SJSA1 (cell line): ENCODE measurements at regions not wholly inside any gene's neighbourhood (a gene's known extent, or its start where the extent isn't known, plus 50 kb on each side); places are given as distances from the start of the nearest gene placed in this dataset.
"Not testable (repeated sequence)": the region's sequence is repeated elsewhere in the genome, so short reads cannot be mapped to it uniquely, and the experiment has no call there.

Experiments
- DNase-seq, 2 experiments: peaks; one replicate each; pipeline ENCODE4 v3.0.0-alpha.2; 2015 to 2020; ENCODE audit warnings: low spot score in 2 of 2, low read depth in 1 of 2
- H3K27ac ChIP-seq: fragments of 250-450 bp; sonication (Bioruptor Pico); 2 replicates; pipeline ENCODE4 v1.5.1; 2020; ENCODE audit warnings: mild to moderate bottlenecking, moderate library complexity
- H3K27me3 ChIP-seq: fragments of 250-450 bp; sonication (Bioruptor Pico); replicated peaks from 2 replicates; pipeline ENCODE4 v1.5.1; 2020; ENCODE audit warnings: mild to moderate bottlenecking, moderate library complexity
- H3K36me3 ChIP-seq: fragments of 250-450 bp; sonication (Bioruptor Pico); 2 replicates; pipeline ENCODE4 v1.5.1; 2020; ENCODE audit warnings: mild to moderate bottlenecking
- H3K4me1 ChIP-seq: fragments of 250-450 bp; sonication (Bioruptor Pico); replicated peaks from 2 replicates; pipeline ENCODE4 v1.6.1; 2021; ENCODE audit warnings: mild to moderate bottlenecking
- H3K4me3 ChIP-seq: fragments of 250-450 bp; sonication (Bioruptor Pico); 2 replicates; pipeline ENCODE4 v1.5.1; 2020; ENCODE audit warnings: mild to moderate bottlenecking
- H3K9me3 ChIP-seq: fragments of 250-450 bp; sonication (Bioruptor Pico); replicated peaks from 2 replicates; pipeline ENCODE4 v1.5.1; 2020; ENCODE audit warnings: mild to moderate bottlenecking

DNA sequence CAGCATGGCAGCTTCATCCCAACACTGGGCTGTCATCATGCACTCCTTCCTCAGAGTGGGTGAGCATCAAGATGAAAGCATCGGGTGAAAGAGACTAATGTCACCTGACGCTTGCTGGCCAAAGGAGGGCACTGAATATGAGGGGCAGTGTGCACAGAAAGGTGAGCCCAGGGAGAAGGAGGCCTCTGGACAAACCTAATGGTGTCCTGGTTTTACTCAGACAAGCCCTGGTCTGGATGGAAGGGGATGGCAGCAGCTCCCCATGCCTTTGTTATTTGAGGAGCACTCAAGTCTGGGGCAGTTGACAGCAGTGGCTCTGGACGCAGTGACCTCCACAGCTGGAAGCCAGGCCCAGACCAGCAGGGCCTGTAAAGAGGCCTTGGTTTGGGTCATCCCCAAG is 209.7 kb downstream of the SMAD2 start:
- H3K4me1 ChIP-seq = no peaks in the 10 kb centered on the region
- no peak for DNase-seq
- H3K27me3 ChIP-seq = no peaks in the 10 kb centered on the region
- H3K27ac ChIP-seq = no peak overlapping the region
- no peak overlapping the region for H3K4me3 ChIP-seq
- no peaks in the 10 kb centered on the region for H3K36me3 ChIP-seq
- H3K9me3 ChIP-seq = no peaks in the 10 kb centered on the region

DNA sequence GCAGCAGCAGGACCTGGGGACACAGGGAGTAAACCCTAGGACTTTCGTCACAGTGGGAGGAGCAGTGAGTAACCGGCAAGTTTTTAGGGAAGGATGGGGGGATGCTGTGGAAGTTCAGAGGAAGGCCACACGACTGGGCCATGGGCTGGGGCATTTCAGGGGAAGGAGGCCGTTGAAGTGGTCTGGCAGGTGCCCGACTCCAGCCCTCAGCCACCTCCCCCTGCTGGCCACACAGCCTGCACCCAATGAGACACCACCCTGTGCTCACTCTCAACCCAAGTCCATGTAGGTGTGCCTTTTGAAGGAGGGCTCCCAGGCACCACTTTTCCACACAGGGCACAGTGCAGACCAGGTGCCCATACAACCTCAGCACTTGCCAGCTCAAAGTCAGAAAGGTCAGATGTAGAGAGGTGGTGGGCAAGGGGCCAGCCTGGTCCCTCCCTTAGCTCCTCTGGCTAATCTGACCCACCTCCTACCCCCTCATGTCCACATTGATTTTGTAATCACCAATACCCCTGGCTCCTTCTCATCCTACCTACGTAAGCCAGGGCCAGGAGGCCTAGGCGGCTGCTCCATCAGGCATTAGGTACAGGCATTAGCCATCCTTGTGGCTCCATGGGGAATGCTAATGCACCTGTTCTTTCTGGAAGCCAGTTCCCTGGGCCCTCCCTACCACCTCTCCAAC is 211.2 kb downstream of the SMAD2 start:
- Histone ChIP-seq H3K27ac (no peak overlapping the region), H3K4me1 (no peaks in the 10 kb centered on the region), H3K9me3 (no peaks in the 10 kb centered on the region), H3K27me3 (no peaks in the 10 kb centered on the region), H3K36me3 (no peaks in the 10 kb centered on the region), H3K4me3 (no peak overlapping the region)
- no peak for DNase-seq

DNA sequence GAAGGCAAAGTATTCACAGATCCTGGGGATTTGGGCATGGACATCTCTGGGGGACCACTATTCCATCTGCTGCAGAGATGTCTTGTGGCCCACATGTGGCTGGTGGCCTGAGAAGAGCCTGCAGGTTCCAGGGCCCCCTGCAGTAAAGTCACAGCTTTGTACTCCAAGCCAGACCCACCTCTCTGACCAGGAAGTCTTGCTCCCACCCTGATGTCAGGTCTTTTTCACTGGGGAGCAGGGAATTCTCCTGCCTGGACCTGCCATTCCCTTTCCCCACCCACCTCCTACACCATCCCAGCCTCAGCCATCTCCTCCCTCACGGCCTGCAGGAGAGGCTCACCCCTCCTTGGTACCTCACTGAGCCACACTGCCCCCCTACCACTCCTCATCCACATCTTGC is 211.8 kb downstream of the SMAD2 start:
- Histone ChIP-seq H3K4me3 (no peak overlapping the region), H3K27ac (no peak overlapping the region), H3K4me1 (no peaks in the 10 kb centered on the region), H3K27me3 (no peaks in the 10 kb centered on the region), H3K36me3 (no peaks in the 10 kb centered on the region), H3K9me3 (no peaks in the 10 kb centered on the region)
- DNase-seq = no peak

DNA sequence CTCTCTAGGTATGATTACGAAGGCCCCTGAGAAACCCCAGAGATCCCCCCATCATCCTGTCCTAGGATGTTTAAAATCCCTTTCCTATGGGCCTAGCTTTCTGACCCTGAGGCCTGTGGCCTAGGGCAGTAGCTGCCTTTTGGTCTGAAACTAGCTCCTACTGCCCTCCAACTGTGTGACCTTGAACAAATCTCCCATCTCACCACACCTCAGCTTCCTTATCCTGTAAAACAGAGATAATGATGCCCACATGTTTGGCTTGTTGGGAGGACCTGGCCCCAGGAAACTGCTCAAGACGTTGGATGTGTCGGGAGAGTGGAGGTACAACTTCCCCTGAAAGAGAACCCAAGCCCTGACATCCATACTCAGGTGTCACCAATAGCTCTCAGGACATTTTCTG is 213.2 kb downstream of the SMAD2 start:
- Histone ChIP-seq H3K27me3 (no peaks in the 10 kb centered on the region), H3K4me1 (no peaks in the 10 kb centered on the region), H3K9me3 (no peaks in the 10 kb centered on the region), H3K36me3 (no peaks in the 10 kb centered on the region), H3K4me3 (no peak overlapping the region), H3K27ac (no peak overlapping the region)
- no peak for DNase-seq

DNA sequence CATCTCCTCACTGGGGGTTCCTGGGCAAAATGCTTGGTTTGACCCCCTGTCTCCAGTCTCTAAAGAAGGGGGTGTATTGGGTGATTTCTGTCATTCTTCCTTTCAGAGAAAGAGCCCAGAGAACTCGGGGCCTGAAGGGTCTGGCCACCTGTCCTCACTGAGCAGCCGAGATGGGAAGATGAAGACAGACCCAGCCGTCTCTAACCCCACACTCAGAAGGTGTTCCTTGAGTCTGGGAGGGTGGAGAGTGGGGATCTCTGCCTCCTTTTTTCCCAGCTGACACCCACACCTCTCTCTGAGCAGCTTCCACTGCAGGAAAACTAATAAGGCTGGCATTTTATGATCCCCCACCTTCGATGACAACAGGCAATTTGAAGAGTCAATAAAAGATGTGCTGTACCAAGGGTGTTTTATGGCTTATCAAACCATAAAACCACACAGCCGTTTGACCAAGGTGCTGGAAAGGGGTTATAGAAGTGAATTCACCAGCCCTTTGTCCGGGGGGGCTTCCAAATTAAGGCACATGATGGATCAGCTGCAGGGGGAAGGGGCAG is 213.8 kb downstream of the SMAD2 start:
- Histone ChIP-seq H3K9me3 (no peaks in the 10 kb centered on the region), H3K4me3 (no peak overlapping the region), H3K4me1 (no peaks in the 10 kb centered on the region), H3K36me3 (no peaks in the 10 kb centered on the region), H3K27ac (no peak overlapping the region), H3K27me3 (no peaks in the 10 kb centered on the region)
- DNase-seq = no peak

DNA sequence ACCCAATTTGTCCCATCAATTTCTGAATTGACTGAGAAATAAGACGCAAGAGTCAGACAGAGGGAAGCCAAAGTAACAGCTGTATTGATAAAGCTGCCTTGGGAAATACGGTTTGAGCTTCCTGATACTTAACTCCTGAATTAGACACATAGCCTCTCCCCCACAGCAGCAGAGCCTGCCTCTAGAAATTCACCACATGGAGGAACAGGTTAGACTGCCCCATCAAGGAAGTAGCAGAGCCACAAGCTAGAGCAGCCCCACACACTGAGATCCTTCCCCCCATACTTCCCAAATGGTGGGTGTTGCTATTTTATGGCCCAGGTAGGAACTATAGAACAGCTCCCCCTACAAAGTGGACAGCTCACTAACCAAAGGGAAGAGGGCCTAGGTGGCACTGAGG is 220.0 kb downstream of the SMAD2 start:
- no peak overlapping the region for H3K4me3 ChIP-seq
- no peak for DNase-seq
- no peaks in the 10 kb centered on the region for H3K36me3 ChIP-seq
- H3K4me1 ChIP-seq = no peaks in the 10 kb centered on the region
- H3K27ac ChIP-seq = no peak overlapping the region
- no peaks in the 10 kb centered on the region for H3K9me3 ChIP-seq
- H3K27me3 ChIP-seq = no peaks in the 10 kb centered on the region

DNA sequence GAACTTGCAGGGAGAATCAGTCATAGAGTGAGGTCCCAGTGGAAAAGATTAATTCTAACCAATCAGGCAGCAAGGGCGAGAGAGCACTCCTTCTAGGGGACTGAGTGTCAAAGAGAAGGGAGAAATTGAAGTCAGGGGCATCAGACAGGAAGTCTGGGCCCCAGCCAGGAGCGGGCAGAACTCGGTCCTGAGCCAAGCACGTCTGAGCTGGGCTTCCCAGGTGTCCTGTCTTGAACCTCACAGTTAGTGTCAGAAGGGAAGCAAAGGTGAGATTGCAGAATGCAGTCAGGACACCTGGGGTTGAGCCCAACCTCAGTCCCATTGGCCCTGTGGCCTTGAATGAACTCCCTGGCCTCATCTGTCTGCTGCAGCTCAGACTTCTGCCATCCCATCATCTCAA is 220.9 kb downstream of the SMAD2 start:
- H3K4me3 ChIP-seq = no peak overlapping the region
- H3K9me3 ChIP-seq = no peaks in the 10 kb centered on the region
- no peak for DNase-seq
- H3K27ac ChIP-seq = no peak overlapping the region
- H3K36me3 ChIP-seq = no peaks in the 10 kb centered on the region
- H3K4me1 ChIP-seq = no peaks in the 10 kb centered on the region
- H3K27me3 ChIP-seq = no peaks in the 10 kb centered on the region

DNA sequence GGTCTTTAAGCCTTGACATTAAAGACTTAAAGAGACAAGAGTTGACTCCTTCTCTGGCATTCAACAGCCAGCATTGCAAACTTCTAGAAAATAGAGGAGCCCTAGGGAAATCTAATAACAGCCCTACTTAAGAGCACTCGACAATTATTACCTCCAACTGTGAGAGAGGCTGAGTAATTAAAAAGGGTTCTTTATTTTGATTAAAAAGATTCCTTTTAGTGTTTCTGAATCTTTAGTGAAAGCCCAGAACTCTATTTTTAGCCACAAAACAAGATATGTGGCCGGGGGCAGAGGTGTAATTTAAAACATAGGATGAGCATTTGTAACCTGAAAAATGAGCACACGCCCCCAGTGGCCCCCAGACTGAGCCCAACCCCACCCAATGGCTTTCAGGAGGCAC is 222.3 kb downstream of the SMAD2 start:
- DNase-seq = no peak
- Histone ChIP-seq H3K9me3 (no peaks in the 10 kb centered on the region), H3K4me1 (no peaks in the 10 kb centered on the region), H3K4me3 (no peak overlapping the region), H3K27ac (no peak overlapping the region), H3K27me3 (no peaks in the 10 kb centered on the region), H3K36me3 (no peaks in the 10 kb centered on the region)

DNA sequence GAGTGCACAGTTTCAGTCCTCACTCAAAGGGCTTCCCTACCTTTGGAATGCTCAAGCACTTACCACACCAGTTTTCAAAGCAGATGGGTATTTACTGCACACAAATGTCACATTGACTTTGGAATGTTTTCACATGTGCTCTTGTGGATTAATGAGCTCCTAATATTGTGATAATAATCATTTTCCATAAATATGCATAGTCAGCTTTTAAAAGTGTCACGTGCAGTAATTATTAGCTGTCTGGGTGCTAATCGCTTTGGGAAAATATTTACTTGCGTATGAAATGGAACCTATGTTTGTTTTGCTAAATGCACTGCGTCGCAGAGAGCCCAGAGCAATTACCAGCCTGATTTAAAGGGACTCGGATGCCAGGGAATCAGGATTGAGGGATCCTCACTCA is 229.3 kb downstream of the SMAD2 start:
- Histone ChIP-seq H3K4me1 (no peaks in the 10 kb centered on the region), H3K4me3 (no peak overlapping the region), H3K27me3 (peaks cover 8% of the 10 kb centered on the region; the same call in 1 of the 2 replicates), H3K9me3 (no peaks in the 10 kb centered on the region), H3K36me3 (no peaks in the 10 kb centered on the region), H3K27ac (no peak overlapping the region)
- DNase-seq = no peak

DNA sequence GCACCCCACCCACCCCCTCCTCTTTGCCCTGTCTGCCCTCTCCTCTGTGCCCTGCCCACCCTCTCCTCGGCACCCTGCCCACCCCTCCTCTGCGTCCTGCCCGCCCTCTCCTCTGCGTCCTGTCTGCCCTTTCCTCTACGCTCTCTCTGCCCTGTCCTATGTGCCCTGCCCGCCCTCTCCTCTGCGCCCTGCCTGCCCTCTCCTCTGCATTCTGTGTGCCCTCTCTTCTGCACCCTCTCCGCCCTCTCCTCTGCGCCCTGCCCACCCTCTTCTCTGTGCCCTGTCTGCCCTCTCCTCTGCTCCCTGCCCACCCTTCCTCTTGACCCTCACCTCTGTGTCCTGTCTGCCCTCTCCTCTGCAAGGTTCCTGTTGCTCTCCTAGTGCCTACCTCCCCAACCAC is 233.6 kb downstream of the SMAD2 start:
- H3K4me1 ChIP-seq = no peaks in the 10 kb centered on the region
- no peak for DNase-seq
- peaks cover 8% of the 10 kb centered on the region; the same call in 1 of the 2 replicates for H3K27me3 ChIP-seq
- H3K9me3 ChIP-seq = no peaks in the 10 kb centered on the region
- no peaks in the 10 kb centered on the region for H3K36me3 ChIP-seq
- H3K4me3 ChIP-seq = no peak overlapping the region
- H3K27ac ChIP-seq = no peak overlapping the region

DNA sequence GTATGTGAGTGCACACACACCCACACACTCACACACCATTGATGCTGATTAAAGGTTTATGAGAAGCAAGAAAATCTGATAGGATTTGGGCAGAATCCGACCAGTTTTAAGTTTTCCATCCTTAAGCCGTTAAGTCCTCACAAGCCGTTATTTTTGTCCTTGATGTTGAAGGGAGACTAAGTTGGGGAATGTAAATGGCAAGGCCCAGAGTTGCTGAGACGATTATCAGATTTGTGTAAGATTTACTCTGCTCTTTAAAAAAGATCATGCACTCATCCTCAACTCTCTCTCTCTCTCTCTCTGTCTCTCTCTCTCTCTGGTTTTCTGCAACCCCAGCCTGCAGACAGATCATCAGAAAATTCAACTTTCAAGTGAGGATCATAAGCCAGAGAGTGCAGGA is 238.8 kb downstream of the SMAD2 start:
- Histone ChIP-seq H3K36me3 (no peaks in the 10 kb centered on the region), H3K27me3 (no peaks in the 10 kb centered on the region; the same call in none of the 2 replicates), H3K9me3 (no peaks in the 10 kb centered on the region), H3K27ac (no peak overlapping the region), H3K4me3 (no peak overlapping the region), H3K4me1 (no peaks in the 10 kb centered on the region)
- DNase-seq = no peak

DNA sequence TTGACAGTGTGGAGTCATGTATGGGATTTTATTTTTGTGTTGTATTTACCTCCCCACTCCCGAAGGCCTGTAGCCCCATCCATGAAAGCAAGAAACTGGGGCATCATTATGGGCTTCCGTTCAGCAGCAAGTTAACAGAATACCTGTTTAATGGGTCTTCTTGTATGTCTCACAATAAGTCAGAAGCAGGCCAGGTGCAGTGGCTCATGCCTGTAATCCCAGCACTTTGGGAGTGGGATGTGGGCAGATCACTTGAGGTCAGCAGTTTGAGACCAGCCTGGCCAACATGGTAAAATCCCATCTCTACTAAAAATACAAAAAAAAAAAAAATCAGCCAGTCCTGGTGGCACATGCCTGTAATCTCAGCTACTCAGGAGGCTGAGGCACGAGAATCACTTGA is 239.7 kb downstream of the SMAD2 start:
- H3K27me3 ChIP-seq, H3K9me3 ChIP-seq, DNase-seq, H3K27ac ChIP-seq, H3K36me3 ChIP-seq, H3K4me3 ChIP-seq, H3K4me1 ChIP-seq: not testable (repeated sequence)

DNA sequence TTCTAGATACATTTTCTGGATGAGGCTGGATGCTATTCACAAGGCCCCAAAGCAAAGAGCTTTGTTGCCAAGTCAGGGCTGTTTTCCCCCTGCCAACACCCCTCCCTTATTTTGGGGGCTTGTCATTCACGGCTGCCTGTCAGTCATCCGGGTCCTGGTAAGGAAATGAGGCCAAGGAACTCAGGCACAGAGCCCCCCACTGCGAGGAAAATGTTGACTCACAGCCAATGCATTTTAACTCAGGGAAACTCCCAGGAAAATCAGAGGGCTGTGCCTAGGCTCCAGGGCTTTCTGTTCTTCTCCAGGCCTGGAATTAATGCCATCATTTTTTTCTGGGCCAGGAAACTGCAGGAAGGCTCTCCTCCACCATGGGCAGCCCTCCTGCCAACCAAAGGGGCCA is 241.1 kb downstream of the SMAD2 start:
- DNase-seq = no peak
- H3K27me3 ChIP-seq = no peaks in the 10 kb centered on the region; the same call in none of the 2 replicates
- H3K27ac ChIP-seq = no peak overlapping the region
- no peaks in the 10 kb centered on the region for H3K4me1 ChIP-seq
- no peaks in the 10 kb centered on the region for H3K36me3 ChIP-seq
- no peaks in the 10 kb centered on the region for H3K9me3 ChIP-seq
- H3K4me3 ChIP-seq = no peak overlapping the region

DNA sequence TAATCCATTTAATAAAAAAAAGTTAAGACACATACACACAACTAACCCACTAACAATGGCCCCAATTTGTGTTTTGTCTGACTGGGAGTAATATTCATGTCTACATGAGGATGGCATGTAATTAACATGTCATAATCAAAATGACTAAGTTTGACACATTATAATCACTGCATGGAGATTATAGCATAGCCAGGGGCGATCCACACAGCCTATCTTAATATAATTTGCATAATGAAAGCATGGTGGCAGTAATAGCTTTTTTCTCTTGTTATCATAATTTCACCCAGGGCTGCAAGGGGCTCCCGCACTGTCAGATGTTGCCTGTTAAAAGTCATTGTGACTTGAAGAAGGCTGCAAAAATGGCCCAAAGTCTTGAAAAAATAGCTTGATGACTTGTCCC is 243.7 kb downstream of the SMAD2 start:
- H3K27me3 ChIP-seq = no peaks in the 10 kb centered on the region; the same call in none of the 2 replicates
- no peaks in the 10 kb centered on the region for H3K4me1 ChIP-seq
- no peaks in the 10 kb centered on the region for H3K9me3 ChIP-seq
- H3K36me3 ChIP-seq = no peaks in the 10 kb centered on the region
- H3K4me3 ChIP-seq = no peak overlapping the region
- H3K27ac ChIP-seq = no peak overlapping the region
- DNase-seq = no peak

DNA sequence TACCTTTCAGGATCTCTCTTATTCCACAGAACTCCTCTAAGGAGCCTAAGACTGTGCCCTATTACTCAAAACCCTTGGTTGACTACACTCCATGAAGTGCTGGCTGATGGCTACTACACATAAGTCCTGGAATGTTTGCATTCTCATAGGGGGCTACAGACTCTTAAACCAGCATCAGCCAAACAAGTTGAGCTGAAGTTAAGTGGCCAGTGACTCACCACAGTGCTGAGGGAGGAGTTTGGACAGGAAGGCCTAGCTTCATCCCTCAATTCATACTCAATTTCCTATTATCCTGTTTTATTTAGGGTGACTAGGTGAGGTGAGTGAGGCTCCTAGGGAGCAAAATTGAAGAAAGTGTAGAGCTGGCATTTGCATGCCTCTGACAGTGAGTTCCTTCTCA is 246.7 kb downstream of the SMAD2 start:
- DNase-seq = no peak
- Histone ChIP-seq H3K27ac (no peak overlapping the region), H3K9me3 (no peaks in the 10 kb centered on the region), H3K36me3 (no peaks in the 10 kb centered on the region), H3K27me3 (peaks cover 3% of the 10 kb centered on the region), H3K4me3 (no peak overlapping the region), H3K4me1 (no peaks in the 10 kb centered on the region)
